GM19025 (cell line): ENCODE measurements at regions not wholly inside any gene's neighbourhood (a gene's known extent, or its start where the extent isn't known, plus 50 kb on each side); places are given as distances from the start of the nearest gene placed in this dataset.
"Not testable (repeated sequence)": the region's sequence is repeated elsewhere in the genome, so short reads cannot be mapped to it uniquely, and the experiment has no call there.

Experiments
- ATAC-seq: cut with Tn5 transposase; IDR thresholded peaks from one replicate; pipeline ENCODE4 v1.9.1; 2021; ENCODE audit warnings: mild to moderate bottlenecking, low read depth, moderate library complexity; ENCODE audit not compliant: unreplicated experiment

- not testable (repeated sequence) for ATAC-seq
These were observed 110.6 kb downstream of the RPIA start for GRCh38 chr2:88802026-88802425.

GRCh38 chr2:88807237-88807962, 115.9 kb downstream of the RPIA start:
- ATAC-seq, result no peak

- no peak for ATAC-seq
These were observed 116.6 kb downstream of the RPIA start for GRCh38 chr2:88808083-88808482.

GRCh38 chr2:88808652-88809051, 117.2 kb downstream of the RPIA start:
- no peak for ATAC-seq

DNA sequence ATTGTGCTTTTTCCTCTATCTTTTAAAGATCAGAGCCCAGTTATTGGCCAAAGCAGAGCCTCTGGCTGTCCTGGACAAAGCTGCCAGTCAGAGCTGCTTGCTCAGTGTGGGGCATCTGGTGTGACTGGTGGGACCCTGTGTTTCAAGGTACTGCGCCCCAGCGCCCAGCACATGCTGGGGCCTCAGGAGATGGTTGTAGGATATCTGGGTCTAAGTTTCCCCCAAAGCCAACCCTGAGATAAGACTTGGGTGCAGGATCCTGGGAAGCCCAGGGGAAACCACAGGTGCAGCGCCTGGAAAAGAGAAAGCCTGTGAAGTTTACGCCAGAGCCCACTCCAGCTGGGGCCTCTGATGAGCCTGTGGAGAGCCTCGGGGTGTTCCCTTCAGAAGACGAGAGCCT, 117.7 kb downstream of the RPIA start:
- no peak for ATAC-seq

GRCh38 chr2:88810017-88810416, 118.5 kb downstream of the RPIA start:
- ATAC-seq, result peak; percentile 74

DNA sequence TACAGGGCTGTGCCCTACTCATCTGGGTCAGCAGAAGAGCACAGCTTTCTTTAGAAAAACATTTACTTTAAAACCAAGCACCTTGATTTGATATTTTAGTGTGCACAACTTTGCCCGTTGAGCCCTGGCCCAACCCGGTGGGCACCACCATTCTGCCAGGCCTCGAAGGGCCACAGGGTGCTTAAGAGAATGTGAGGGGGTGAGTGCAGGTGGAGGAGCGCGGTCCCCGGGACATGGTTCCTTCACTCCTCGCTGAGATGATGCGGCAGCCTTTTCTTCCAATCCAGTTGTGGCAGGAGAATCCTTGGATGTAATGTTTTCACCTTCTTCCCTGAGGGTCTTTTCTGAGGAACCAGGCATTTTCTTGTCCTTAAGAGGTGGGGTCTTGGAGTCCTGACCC, 119.0 kb downstream of the RPIA start:
- ATAC-seq, result no peak

DNA sequence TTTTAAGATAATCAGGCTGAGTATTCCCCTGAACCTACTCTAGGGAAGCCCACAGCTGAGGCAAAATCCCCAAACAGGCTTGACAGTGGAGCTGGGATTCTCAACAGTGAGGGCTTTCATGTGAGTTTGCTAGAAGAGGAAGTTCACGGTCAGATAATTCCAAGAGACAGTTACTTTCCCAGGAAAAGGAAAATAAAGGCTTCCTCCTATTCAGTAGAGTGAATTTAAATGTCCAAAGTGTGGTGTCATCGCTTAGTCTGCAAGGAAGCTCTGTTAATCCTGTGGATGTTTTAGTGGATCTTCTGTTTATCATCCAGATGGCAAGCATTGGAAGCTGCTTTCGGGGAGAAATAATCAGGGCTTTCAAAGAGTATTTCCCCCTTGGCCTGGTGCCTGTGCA, 119.8 kb downstream of the RPIA start:
- ATAC-seq, result no peak

GRCh38 chr2:88811681-88812080, 120.2 kb downstream of the RPIA start:
- ATAC-seq, result no peak

- no peak for ATAC-seq
These were observed 122.1 kb downstream of the RPIA start for GRCh38 chr2:88813612-88814011.

- no peak for ATAC-seq
These were observed 123.8 kb downstream of the RPIA start for GRCh38 chr2:88815282-88815681.

GRCh38 chr2:88815697-88816096, 124.2 kb downstream of the RPIA start:
- ATAC-seq, result no peak

DNA sequence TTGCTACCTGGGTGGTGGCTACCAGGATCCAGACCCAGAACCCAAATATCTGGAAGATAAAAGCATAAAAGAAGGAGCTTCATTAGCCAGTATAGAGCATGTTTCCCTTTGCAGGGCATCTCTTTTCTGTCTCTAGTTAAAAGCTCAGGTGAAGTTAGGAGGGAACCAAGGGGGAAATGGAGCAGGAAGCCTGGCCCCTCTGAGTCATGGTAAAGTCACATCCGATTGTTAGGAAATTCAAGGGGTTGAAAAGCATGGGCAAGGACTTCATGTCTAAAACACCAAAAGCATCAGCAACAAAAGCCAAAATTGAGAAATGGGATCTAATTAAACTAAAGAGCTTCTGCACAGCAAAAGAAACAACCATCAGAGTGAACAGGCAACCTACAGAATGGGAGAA, 126.9 kb downstream of the RPIA start:
- no peak for ATAC-seq

- ATAC-seq, result no peak
These were observed 133.5 kb downstream of the RPIA start for GRCh38 chr2:88824951-88825350.

DNA sequence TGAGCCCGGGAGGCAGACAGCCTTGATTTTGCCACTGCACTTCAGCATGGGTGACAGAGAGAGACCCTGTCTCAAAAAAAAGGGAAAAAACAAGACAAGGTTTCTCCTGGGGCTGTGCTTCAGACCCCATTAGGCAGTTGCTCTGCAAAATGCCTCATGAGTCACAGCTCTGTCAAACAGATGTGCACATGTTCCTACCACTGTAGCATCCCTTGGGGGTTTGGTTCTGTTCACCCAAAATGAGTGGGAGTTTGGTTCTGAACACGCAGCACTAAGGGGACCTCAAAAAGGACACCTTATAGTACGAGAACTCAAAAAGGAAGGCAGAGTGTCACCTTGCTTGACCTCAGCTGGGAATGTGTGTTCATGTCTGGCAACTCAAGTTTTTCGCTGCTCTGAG, 134.9 kb downstream of the RPIA start:
- no peak for ATAC-seq

DNA sequence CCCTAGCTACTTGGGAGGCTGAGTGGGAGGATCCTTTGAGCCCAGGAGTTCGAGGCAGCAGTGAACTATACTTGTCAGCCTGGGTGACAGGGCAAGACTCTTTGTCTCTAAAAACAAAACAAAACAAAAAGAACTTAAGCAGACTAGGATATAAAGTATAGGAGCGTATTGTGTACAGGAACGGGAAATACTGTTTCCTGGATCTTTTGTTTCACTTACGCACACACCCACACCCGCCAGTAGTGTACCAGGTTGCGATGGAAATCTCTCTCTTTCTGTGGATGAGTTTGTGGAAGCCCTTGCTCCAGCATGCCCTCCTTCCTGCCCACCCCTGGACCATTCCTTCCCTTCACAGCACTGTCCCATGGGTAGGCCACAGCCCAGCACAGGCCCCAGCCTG, 136.3 kb downstream of the RPIA start:
- no peak for ATAC-seq

GRCh38 chr2:88828397-88829137, 137.1 kb downstream of the RPIA start:
- ATAC-seq, result no peak

DNA sequence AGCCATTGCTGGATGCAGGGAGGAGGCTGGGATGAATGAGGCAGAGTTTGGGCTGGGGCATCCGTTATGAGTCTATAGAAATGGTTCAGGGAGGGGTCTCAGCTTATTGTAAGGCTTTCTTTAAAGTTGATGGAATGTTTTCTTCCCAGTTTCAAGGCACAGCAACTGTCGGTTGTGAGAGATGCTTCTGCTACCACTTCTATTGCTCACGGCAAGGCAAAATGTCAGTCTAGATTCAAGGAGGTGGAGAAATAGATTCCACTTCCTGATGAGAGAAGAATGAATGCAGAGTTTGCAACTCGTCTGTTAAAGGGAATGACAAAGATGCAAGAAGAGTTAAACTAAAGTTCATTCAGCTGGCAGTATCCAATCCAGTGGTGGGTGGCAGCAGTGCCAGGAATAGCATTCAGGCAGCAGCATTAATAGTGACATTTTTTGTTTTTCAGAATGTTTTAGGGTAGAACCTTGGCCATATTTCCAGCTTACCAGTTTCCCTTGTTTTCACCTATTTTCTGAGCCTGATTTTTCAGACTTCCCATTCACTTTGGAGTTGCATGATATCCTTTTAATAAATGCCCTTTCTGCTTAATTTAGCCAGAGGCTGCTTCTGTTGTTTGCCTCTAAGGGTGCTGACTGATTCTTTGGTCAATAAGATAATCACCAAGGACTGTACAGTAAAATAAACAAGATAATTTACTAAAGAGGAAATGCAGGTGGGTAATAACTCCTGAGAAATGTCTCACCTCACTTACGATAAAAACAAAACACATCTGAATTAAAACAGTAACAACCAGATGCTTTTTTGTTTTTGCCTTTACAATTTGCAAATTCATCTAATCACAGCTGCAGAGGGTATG, 138.4 kb downstream of the RPIA start:
- no peak for ATAC-seq

GRCh38 chr2:88831071-88831791, 139.8 kb downstream of the RPIA start:
- ATAC-seq, result no peak

GRCh38 chr2:88831792-88832248, 140.3 kb downstream of the RPIA start:
- ATAC-seq, result peak; percentile 83
